ENCODE measurements at regions not wholly inside any gene's neighbourhood (a gene's known extent, or its start where the extent isn't known, plus 50 kb on each side); places are given as distances from the start of the nearest gene placed in this dataset.

- H3K27me3 ChIP-seq: no peaks in the 10 kb centered on the region
- H3K9me3 ChIP-seq (replicated peaks in 1 of 3): no peaks in the 10 kb centered on the region
- no peak overlapping the region for H3K27ac ChIP-seq
- no peak for DNase-seq
- intact Hi-C loops (cut with DNase I): no loop called here
- no peaks in the 10 kb centered on the region for H3K4me1 ChIP-seq (replicated peaks in 1 of 2)
- H3K4me3 ChIP-seq: no peak overlapping the region
- no peaks in the 10 kb centered on the region for H3K36me3 ChIP-seq (replicated peaks in 1 of 2)
- WGBS, 4 donors: 83 to 85% (median 85%) methylated on average over 3 of the region's 3 CpGs
- TF ChIP-seq CTCF (IDR thresholded peaks at IDR 0.05) (no peak), POLR2A (IDR thresholded peaks at IDR 0.05) (no peak)
Observed at GRCh38 chr4:30972542-30972941, 252.4 kb downstream of the PCDH7 start.

GRCh38 chr4:30973993-30974392, 253.8 kb downstream of the PCDH7 start:
- Histone ChIP-seq H3K36me3 (replicated peaks in 1 of 2) (no peaks in the 10 kb centered on the region), H3K27me3 (no peaks in the 10 kb centered on the region), H3K9me3 (replicated peaks in 1 of 3) (no peaks in the 10 kb centered on the region), H3K4me3 (no peak overlapping the region), H3K27ac (no peak overlapping the region), H3K4me1 (replicated peaks in 1 of 2) (no peaks in the 10 kb centered on the region)
- intact Hi-C loops (cut with DNase I): no loop called here
- no peak for TF ChIP-seq POLR2A (IDR thresholded peaks at IDR 0.05)
- no peak for TF ChIP-seq CTCF (IDR thresholded peaks at IDR 0.05)
- no peak for DNase-seq

- intact Hi-C loops (cut with DNase I): no loop called here
- Histone ChIP-seq H3K27ac (no peak overlapping the region), H3K36me3 (replicated peaks in 1 of 2) (no peaks in the 10 kb centered on the region), H3K9me3 (replicated peaks in 1 of 3) (no peaks in the 10 kb centered on the region), H3K4me3 (no peak overlapping the region), H3K4me1 (replicated peaks in 1 of 2) (no peaks in the 10 kb centered on the region), H3K27me3 (no peaks in the 10 kb centered on the region)
- WGBS, 4 donors: 61 to 81% (median 73%) methylated on average over 2 of the region's 2 CpGs
- TF ChIP-seq POLR2A (IDR thresholded peaks at IDR 0.05) (no peak), CTCF (IDR thresholded peaks at IDR 0.05) (no peak)
- DNase-seq: no peak
Observed at GRCh38 chr4:30979402-30979801, 259.2 kb downstream of the PCDH7 start.

GRCh38 chr4:30989508-30989907, 269.3 kb downstream of the PCDH7 start:
- H3K27ac ChIP-seq: no peak overlapping the region
- no peaks in the 10 kb centered on the region for H3K27me3 ChIP-seq
- DNase-seq: no peak
- intact Hi-C loops (cut with DNase I): no loop called here
- H3K9me3 ChIP-seq (replicated peaks in 1 of 3): no peaks in the 10 kb centered on the region
- H3K36me3 ChIP-seq (replicated peaks in 1 of 2): no peaks in the 10 kb centered on the region
- WGBS, 4 donors: 73 to 100% (median 91%) methylated on average over 1 of the region's 1 CpG
- no peak overlapping the region for H3K4me3 ChIP-seq
- H3K4me1 ChIP-seq (replicated peaks in 1 of 2): no peaks in the 10 kb centered on the region
- TF ChIP-seq CTCF (IDR thresholded peaks at IDR 0.05): no peak
- no peak for TF ChIP-seq POLR2A (IDR thresholded peaks at IDR 0.05)

Measured in adrenal gland (tissue), 9 donors.